CD4-positive, CD25-positive, alpha-beta regulatory T cell (primary cell): ENCODE measurements at regions not wholly inside any gene's neighbourhood (a gene's known extent, or its start where the extent isn't known, plus 50 kb on each side); places are given as distances from the start of the nearest gene placed in this dataset.
A peak's percentile ranks its signal among the peaks of the same experiment; 100 is the strongest.

Experiments used
- ATAC-seq, 2 donors: fragments of 150-1000 bp; cut with Tn5 transposase; one replicate each; pipeline ENCODE4 v1.10.0; 2021; ENCODE audit warnings: low read depth in 2 of 2, moderate number of reproducible peaks in 2 of 2, moderate library complexity in 1 of 2
- DNase-seq, 3 donors: peaks; one replicate each; pipeline versions ENCODE4 v3.0.0 to v3.0.0-alpha.2; 2012 to 2022; ENCODE audit warnings: mixed read lengths in 1 of 3
- H3K27ac ChIP-seq: one replicate; pipeline ENCODE4 v1.7.0; 2013; ENCODE audit warnings: mild to moderate bottlenecking, low read length; ENCODE audit not compliant: insufficient read depth, poor library complexity, severe bottlenecking
- H3K27me3 ChIP-seq: one replicate; pipeline ENCODE4 v1.7.0; 2013; ENCODE audit warnings: low read length; ENCODE audit not compliant: control insufficient read depth, insufficient read depth
- H3K36me3 ChIP-seq: one replicate; pipeline ENCODE4 v1.7.0; 2013; ENCODE audit warnings: mild to moderate bottlenecking, low read length, moderate library complexity; ENCODE audit not compliant: control insufficient read depth, insufficient read depth
- H3K4me1 ChIP-seq: 2 replicates; pipeline ENCODE4 v1.7.0; 2013; ENCODE audit warnings: mild to moderate bottlenecking, low read length; ENCODE audit not compliant: insufficient read depth, control insufficient read depth, poor library complexity, severe bottlenecking
- H3K4me3 ChIP-seq: one replicate; pipeline ENCODE4 v1.7.0; 2013; ENCODE audit warnings: low read depth, mild to moderate bottlenecking, low read length, moderate library complexity
- H3K9me3 ChIP-seq, 2 experiments: 1 replicate in 1 of 2; 2 replicates in 1 of 2; pipeline ENCODE4 v1.7.0; 2013; ENCODE audit warnings: low read length in 2 of 2, mild to moderate bottlenecking in 1 of 2, moderate library complexity in 1 of 2; ENCODE audit not compliant: control insufficient read depth in 2 of 2
- H3K27ac Mint-ChIP-seq, 3 donors: one replicate each; pipeline ENCODE4 v1.8.0; 2020 to 2022; ENCODE audit warnings: mild to moderate bottlenecking in 3 of 3, mixed read lengths in 3 of 3, moderate library complexity in 2 of 3
- H3K27me3 Mint-ChIP-seq: one replicate; pipeline ENCODE4 v1.8.0; 2022; ENCODE audit warnings: mild to moderate bottlenecking, mixed read lengths
- H3K36me3 Mint-ChIP-seq: one replicate; pipeline ENCODE4 v1.8.0; 2020; ENCODE audit warnings: mixed read lengths
- H3K4me1 Mint-ChIP-seq, 4 donors: one replicate each; pipeline ENCODE4 v1.8.0; 2020 to 2022; ENCODE audit warnings: mixed read lengths in 4 of 4, mild to moderate bottlenecking in 1 of 4
- H3K4me3 Mint-ChIP-seq, 4 donors: one replicate each; pipeline ENCODE4 v1.8.0; 2020 to 2022; ENCODE audit warnings: mild to moderate bottlenecking in 4 of 4, mixed read lengths in 4 of 4, moderate library complexity in 3 of 4
- H3K9me3 Mint-ChIP-seq, 7 donors: one replicate each; pipeline ENCODE4 v1.8.0; 2020 to 2022; ENCODE audit warnings: mixed read lengths in 7 of 7, mild to moderate bottlenecking in 3 of 7, moderate library complexity in 2 of 7

GRCh38 chr2:166831930-166832329 is 56.4 kb upstream of the XIRP2 start:
- ATAC-seq (no peak), DNase-seq (no peak)
- H3K36me3 Mint-ChIP-seq, result no peaks in the 10 kb centered on the region
- Histone ChIP-seq H3K27ac (no peak overlapping the region), H3K9me3 (no peaks in the 10 kb centered on the region), H3K36me3 (no peaks in the 10 kb centered on the region), H3K4me3 (no peak overlapping the region), H3K27me3 (no peaks in the 10 kb centered on the region), H3K4me1 (no peaks in the 10 kb centered on the region)
- peaks cover 0 to 2% (median 0%) of the 10 kb centered on the region in 7 donors for H3K9me3 Mint-ChIP-seq
- H3K4me3 Mint-ChIP-seq, result no peak overlapping the region
- H3K27ac Mint-ChIP-seq, result no peak overlapping the region
- no peaks in the 10 kb centered on the region for H3K4me1 Mint-ChIP-seq
- no peaks in the 10 kb centered on the region for H3K27me3 Mint-ChIP-seq

GRCh38 chr2:166825914-166826313 is 62.4 kb upstream of the XIRP2 start:
- H3K4me1 ChIP-seq, result no peaks in the 10 kb centered on the region
- no peak overlapping the region for H3K4me3 Mint-ChIP-seq
- no peak overlapping the region for H3K27ac ChIP-seq
- H3K27ac Mint-ChIP-seq, result no peak overlapping the region
- ATAC-seq, result no peak
- peaks cover 0 to 1% (median 0%) of the 10 kb centered on the region in 7 donors for H3K9me3 Mint-ChIP-seq
- no peaks in the 10 kb centered on the region for H3K27me3 ChIP-seq
- no peak for DNase-seq
- H3K4me3 ChIP-seq, result no peak overlapping the region
- H3K36me3 ChIP-seq, result no peaks in the 10 kb centered on the region
- H3K27me3 Mint-ChIP-seq, result no peaks in the 10 kb centered on the region
- H3K36me3 Mint-ChIP-seq, result no peaks in the 10 kb centered on the region
- H3K4me1 Mint-ChIP-seq, result no peaks in the 10 kb centered on the region
- no peaks in the 10 kb centered on the region for H3K9me3 ChIP-seq

- Histone ChIP-seq H3K9me3 (no peaks in the 10 kb centered on the region), H3K27ac (no peak overlapping the region), H3K36me3 (no peaks in the 10 kb centered on the region), H3K4me3 (no peak overlapping the region), H3K4me1 (no peaks in the 10 kb centered on the region), H3K27me3 (no peaks in the 10 kb centered on the region)
- Mint-ChIP-seq H3K27ac (no peak overlapping the region), H3K9me3 (peaks cover 0 to 4% (median 0%) of the 10 kb centered on the region in 7 donors), H3K4me3 (no peak overlapping the region), H3K4me1 (no peaks in the 10 kb centered on the region), H3K36me3 (no peaks in the 10 kb centered on the region), H3K27me3 (no peaks in the 10 kb centered on the region)
- ATAC-seq (no peak), DNase-seq (no peak)
These were observed 73.9 kb upstream of the XIRP2 start for GRCh38 chr2:166814335-166814734.

- H3K4me1 ChIP-seq, result no peaks in the 10 kb centered on the region
- Mint-ChIP-seq H3K9me3 (peaks cover 0 to 8% (median 1%) of the 10 kb centered on the region in 7 donors), H3K27me3 (no peaks in the 10 kb centered on the region), H3K4me3 (no peak overlapping the region), H3K27ac (no peak overlapping the region), H3K36me3 (no peaks in the 10 kb centered on the region), H3K4me1 (no peaks in the 10 kb centered on the region)
- ATAC-seq (no peak), DNase-seq (no peak)
- no peak overlapping the region for H3K27ac ChIP-seq
- H3K4me3 ChIP-seq, result no peak overlapping the region
- no peaks in the 10 kb centered on the region for H3K9me3 ChIP-seq
- H3K27me3 ChIP-seq, result no peaks in the 10 kb centered on the region
- H3K36me3 ChIP-seq, result no peaks in the 10 kb centered on the region
These were observed 76.0 kb upstream of the XIRP2 start for GRCh38 chr2:166812166-166812891.

- no peak overlapping the region for H3K4me3 ChIP-seq
These were observed 82.5 kb upstream of the XIRP2 start for GRCh38 chr2:166805753-166806152.

GRCh38 chr2:166803373-166804000 is 84.8 kb upstream of the XIRP2 start:
- Histone ChIP-seq H3K4me3 (peak overlapping the region; percentile 38), H3K36me3 (no peaks in the 10 kb centered on the region), H3K9me3 (no peaks in the 10 kb centered on the region), H3K4me1 (peaks cover 4% of the 10 kb centered on the region), H3K27ac (no peak overlapping the region), H3K27me3 (no peaks in the 10 kb centered on the region)
- peak overlapping the region in 1 of 3 donors; percentile 34 for H3K27ac Mint-ChIP-seq
- no peaks in the 10 kb centered on the region for H3K27me3 Mint-ChIP-seq
- peak in 2 of 3 donors; percentile 18 to 20 for DNase-seq
- H3K36me3 Mint-ChIP-seq, result no peaks in the 10 kb centered on the region
- H3K4me1 Mint-ChIP-seq, result peaks cover 0 to 27% (median 3%) of the 10 kb centered on the region in 4 donors
- peaks cover 0 to 6% (median 2%) of the 10 kb centered on the region in 7 donors for H3K9me3 Mint-ChIP-seq
- H3K4me3 Mint-ChIP-seq, result peak overlapping the region in 2 of 4 donors; percentile 30 to 64
- ATAC-seq, result no peak

More at GRCh38 chr2:166805753-166806152, 82.5 kb upstream of the XIRP2 start:
- Mint-ChIP-seq H3K4me3 (no peak overlapping the region), H3K27me3 (no peaks in the 10 kb centered on the region), H3K36me3 (no peaks in the 10 kb centered on the region), H3K27ac (no peak overlapping the region), H3K9me3 (peaks cover 0 to 9% (median 4%) of the 10 kb centered on the region in 7 donors), H3K4me1 (peaks cover 0 to 27% (median 3%) of the 10 kb centered on the region in 4 donors)
- ATAC-seq (no peak), DNase-seq (no peak)
- H3K36me3 ChIP-seq, result no peaks in the 10 kb centered on the region
- no peaks in the 10 kb centered on the region for H3K27me3 ChIP-seq
- no peak overlapping the region for H3K27ac ChIP-seq
- H3K4me1 ChIP-seq, result peaks cover 4% of the 10 kb centered on the region
- H3K9me3 ChIP-seq, result no peaks in the 10 kb centered on the region

- DNase-seq, result peak in 2 of 3 donors; percentile 17 to 28
- Mint-ChIP-seq H3K4me3 (peak overlapping the region in 3 of 4 donors; percentile 18 to 57 (median 52)), H3K27ac (peak overlapping the region in 1 of 3 donors; percentile 31), H3K9me3 (peaks cover 0 to 5% (median 2%) of the 10 kb centered on the region in 7 donors), H3K27me3 (no peaks in the 10 kb centered on the region), H3K4me1 (peaks cover 0 to 27% (median 3%) of the 10 kb centered on the region in 4 donors), H3K36me3 (no peaks in the 10 kb centered on the region)
- peak overlapping the region; percentile 38 for H3K4me3 ChIP-seq
- H3K9me3 ChIP-seq, result no peaks in the 10 kb centered on the region
- ATAC-seq, result no peak
- H3K36me3 ChIP-seq, result no peaks in the 10 kb centered on the region
- no peaks in the 10 kb centered on the region for H3K27me3 ChIP-seq
- no peak overlapping the region for H3K27ac ChIP-seq
- H3K4me1 ChIP-seq, result peaks cover 4% of the 10 kb centered on the region
These were observed 85.8 kb upstream of the XIRP2 start for GRCh38 chr2:166802475-166802874.
